ENCODE measurements at regions not wholly inside any gene's neighbourhood (a gene's known extent, or its start where the extent isn't known, plus 50 kb on each side); places are given as distances from the start of the nearest gene placed in this dataset.

DNA sequence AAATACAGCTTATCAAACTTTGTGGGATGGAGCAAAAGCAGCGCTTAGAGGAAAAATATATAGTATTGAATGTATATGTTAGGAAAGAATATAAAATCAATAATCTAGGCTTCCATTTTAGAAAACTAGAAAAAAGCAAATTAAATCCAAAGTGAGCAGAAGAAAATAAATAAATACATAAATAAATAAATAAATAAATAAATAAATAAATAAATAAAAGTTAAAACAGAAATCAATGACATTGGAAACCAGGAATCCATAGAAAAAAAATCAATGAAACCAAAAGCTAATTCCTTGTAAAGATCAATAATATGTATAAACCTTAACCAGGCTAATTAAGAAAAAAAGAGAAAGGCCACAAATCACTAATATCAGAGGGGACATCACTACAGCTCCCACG is 141.8 kb upstream of the C1QTNF7 start:
- no peaks in the 10 kb centered on the region for H3K36me3 Mint-ChIP-seq (ENCODE audit: low read depth)
- H3K4me1 Mint-ChIP-seq = no peaks in the 10 kb centered on the region
- H3K9me3 Mint-ChIP-seq = no peaks in the 10 kb centered on the region
- no peak for DNase-seq (ENCODE audit: low read depth, low spot score)
- TF ChIP-seq, protein P1, sequence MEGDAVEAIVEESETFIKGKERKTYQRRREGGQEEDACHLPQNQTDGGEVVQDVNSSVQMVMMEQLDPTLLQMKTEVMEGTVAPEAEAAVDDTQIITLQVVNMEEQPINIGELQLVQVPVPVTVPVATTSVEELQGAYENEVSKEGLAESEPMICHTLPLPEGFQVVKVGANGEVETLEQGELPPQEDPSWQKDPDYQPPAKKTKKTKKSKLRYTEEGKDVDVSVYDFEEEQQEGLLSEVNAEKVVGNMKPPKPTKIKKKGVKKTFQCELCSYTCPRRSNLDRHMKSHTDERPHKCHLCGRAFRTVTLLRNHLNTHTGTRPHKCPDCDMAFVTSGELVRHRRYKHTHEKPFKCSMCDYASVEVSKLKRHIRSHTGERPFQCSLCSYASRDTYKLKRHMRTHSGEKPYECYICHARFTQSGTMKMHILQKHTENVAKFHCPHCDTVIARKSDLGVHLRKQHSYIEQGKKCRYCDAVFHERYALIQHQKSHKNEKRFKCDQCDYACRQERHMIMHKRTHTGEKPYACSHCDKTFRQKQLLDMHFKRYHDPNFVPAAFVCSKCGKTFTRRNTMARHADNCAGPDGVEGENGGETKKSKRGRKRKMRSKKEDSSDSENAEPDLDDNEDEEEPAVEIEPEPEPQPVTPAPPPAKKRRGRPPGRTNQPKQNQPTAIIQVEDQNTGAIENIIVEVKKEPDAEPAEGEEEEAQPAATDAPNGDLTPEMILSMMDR (conservative IDR thresholded peaks at IDR 0.05) = no peak
- H3K27me3 Mint-ChIP-seq (ENCODE audit: low read depth) = no peaks in the 10 kb centered on the region
- H3K4me3 Mint-ChIP-seq = no peak overlapping the region
- H3K27ac Mint-ChIP-seq (ENCODE audit: unreplicated experiment) = no peak overlapping the region

GRCh38 chr4:15291122-15291521 is 136.7 kb upstream of the C1QTNF7 start:
- H3K4me1 Mint-ChIP-seq = no peaks in the 10 kb centered on the region
- H3K4me3 Mint-ChIP-seq = no peak overlapping the region
- no peak for DNase-seq (ENCODE audit: low read depth, low spot score)
- TF ChIP-seq, protein P1 (conservative IDR thresholded peaks at IDR 0.05) = no peak
- H3K9me3 Mint-ChIP-seq = no peaks in the 10 kb centered on the region
- no peak overlapping the region for H3K27ac Mint-ChIP-seq (ENCODE audit: unreplicated experiment)
- no peaks in the 10 kb centered on the region for H3K36me3 Mint-ChIP-seq (ENCODE audit: low read depth)
- no peaks in the 10 kb centered on the region for H3K27me3 Mint-ChIP-seq (ENCODE audit: low read depth)

GRCh38 chr4:15293711-15294110 is 134.1 kb upstream of the C1QTNF7 start:
- H3K27me3 Mint-ChIP-seq (ENCODE audit: low read depth) = no peaks in the 10 kb centered on the region
- TF ChIP-seq, protein P1 (conservative IDR thresholded peaks at IDR 0.05) = no peak
- H3K27ac Mint-ChIP-seq (ENCODE audit: unreplicated experiment) = no peak overlapping the region
- H3K4me1 Mint-ChIP-seq = no peaks in the 10 kb centered on the region
- no peak for DNase-seq (ENCODE audit: low read depth, low spot score)
- no peaks in the 10 kb centered on the region for H3K9me3 Mint-ChIP-seq
- H3K36me3 Mint-ChIP-seq (ENCODE audit: low read depth) = no peaks in the 10 kb centered on the region
- H3K4me3 Mint-ChIP-seq = no peak overlapping the region

DNA sequence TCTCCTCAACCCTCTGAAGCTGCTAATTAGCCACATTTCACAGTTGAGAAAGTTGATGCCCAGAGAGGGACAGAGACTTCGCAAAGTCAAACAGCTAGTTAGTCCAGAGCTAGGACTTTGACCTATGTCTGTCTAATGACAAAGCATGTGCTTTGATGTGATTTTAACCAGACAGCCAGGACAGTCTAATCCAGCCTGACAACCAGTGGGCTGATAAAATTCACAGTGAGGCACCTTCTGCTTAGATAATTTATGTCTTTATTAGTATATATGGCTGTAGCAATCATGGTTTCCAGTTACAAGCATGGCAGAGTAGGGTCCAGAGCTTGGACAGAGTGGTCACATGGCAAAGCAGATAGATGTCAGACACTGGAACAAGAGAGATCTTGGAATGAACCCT is 133.6 kb upstream of the C1QTNF7 start:
- Mint-ChIP-seq H3K27ac (ENCODE audit: unreplicated experiment) (no peak overlapping the region), H3K36me3 (ENCODE audit: low read depth) (no peaks in the 10 kb centered on the region), H3K4me3 (no peak overlapping the region), H3K9me3 (no peaks in the 10 kb centered on the region), H3K27me3 (ENCODE audit: low read depth) (no peaks in the 10 kb centered on the region), H3K4me1 (no peaks in the 10 kb centered on the region)
- TF ChIP-seq, protein P1 (conservative IDR thresholded peaks at IDR 0.05) = no peak
- no peak for DNase-seq (ENCODE audit: low read depth, low spot score)

- no peaks in the 10 kb centered on the region for H3K27me3 Mint-ChIP-seq (ENCODE audit: low read depth)
- H3K4me1 Mint-ChIP-seq = no peaks in the 10 kb centered on the region
- no peaks in the 10 kb centered on the region for H3K9me3 Mint-ChIP-seq
- no peak for DNase-seq (ENCODE audit: low read depth, low spot score)
- H3K27ac Mint-ChIP-seq (ENCODE audit: unreplicated experiment) = no peak overlapping the region
- H3K4me3 Mint-ChIP-seq = no peak overlapping the region
- H3K36me3 Mint-ChIP-seq (ENCODE audit: low read depth) = no peaks in the 10 kb centered on the region
- TF ChIP-seq, protein P1 (conservative IDR thresholded peaks at IDR 0.05) = no peak
These were observed 133.0 kb upstream of the C1QTNF7 start for GRCh38 chr4:15294832-15295231.

Data from neural crest cell (in vitro differentiated cells).